GM12865 (cell line): ENCODE measurements at regions not wholly inside any gene's neighbourhood (a gene's known extent, or its start where the extent isn't known, plus 50 kb on each side); places are given as distances from the start of the nearest gene placed in this dataset.
"Not testable (repeated sequence)": the region's sequence is repeated elsewhere in the genome, so short reads cannot be mapped to it uniquely, and the experiment has no call there.

Experiments
- DNase-seq: peaks from one replicate; pipeline ENCODE4 v3.0.0; 2010; ENCODE audit warnings: low read depth
- H3K4me3 ChIP-seq: 2 replicates; pipeline ENCODE4 v1.5.1; 2011; ENCODE audit warnings: mild to moderate bottlenecking, low read depth, low read length, control low read depth
- CTCF ChIP-seq: IDR thresholded peaks from 2 replicates; pipeline ENCODE4 v1.5.1; 2011; ENCODE audit warnings: low read length, control low read depth, low read depth, inconsistent platforms; ENCODE audit not compliant: insufficient read depth; ENCODE audit errors: missing control alignments

GRCh38 chr9:91004484-91004883 is 202.9 kb downstream of the SYK start:
- DNase-seq = no peak
- no peak for TF ChIP-seq CTCF
- H3K4me3 ChIP-seq = no peak overlapping the region

GRCh38 chr9:91004992-91005391 is 203.4 kb downstream of the SYK start:
- TF ChIP-seq CTCF = no peak
- no peak for DNase-seq

DNA sequence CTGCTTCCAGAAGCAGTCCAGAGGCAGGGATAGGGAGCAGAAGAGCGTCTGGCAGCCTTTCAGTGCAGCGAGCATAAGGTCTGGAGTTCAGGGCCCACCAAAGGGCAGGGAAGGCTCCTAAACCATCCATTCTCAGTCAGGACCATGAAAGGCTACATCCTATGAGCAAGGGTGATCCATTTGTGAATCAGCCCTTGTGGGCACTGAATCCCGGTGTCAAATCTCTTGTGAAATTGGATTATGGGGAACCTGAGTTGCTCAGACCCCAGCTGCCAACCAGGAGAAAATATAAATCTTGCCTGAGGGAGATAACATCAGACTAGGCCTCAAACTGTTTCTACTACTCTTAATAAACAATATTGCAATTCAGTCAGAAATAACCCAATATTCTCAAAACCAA is 204.4 kb downstream of the SYK start:
- TF ChIP-seq CTCF = no peak
- H3K4me3 ChIP-seq = no peak overlapping the region

More at GRCh38 chr9:91004992-91005391, 203.4 kb downstream of the SYK start:
- no peak overlapping the region for H3K4me3 ChIP-seq

GRCh38 chr9:91008568-91008967 is 206.9 kb downstream of the SYK start:
- H3K4me3 ChIP-seq = no peak overlapping the region
- DNase-seq = no peak
- TF ChIP-seq CTCF = no peak

More for the DNA sequence above, 204.4 kb downstream of the SYK start:
- no peak for DNase-seq

- no peak overlapping the region for H3K4me3 ChIP-seq
- no peak for TF ChIP-seq CTCF
- no peak for DNase-seq
Observed at GRCh38 chr9:91011891-91012290, 210.3 kb downstream of the SYK start.

GRCh38 chr9:91012933-91013841 is 211.6 kb downstream of the SYK start:
- no peak for DNase-seq
- TF ChIP-seq CTCF = no peak
- H3K4me3 ChIP-seq = no peak overlapping the region

DNA sequence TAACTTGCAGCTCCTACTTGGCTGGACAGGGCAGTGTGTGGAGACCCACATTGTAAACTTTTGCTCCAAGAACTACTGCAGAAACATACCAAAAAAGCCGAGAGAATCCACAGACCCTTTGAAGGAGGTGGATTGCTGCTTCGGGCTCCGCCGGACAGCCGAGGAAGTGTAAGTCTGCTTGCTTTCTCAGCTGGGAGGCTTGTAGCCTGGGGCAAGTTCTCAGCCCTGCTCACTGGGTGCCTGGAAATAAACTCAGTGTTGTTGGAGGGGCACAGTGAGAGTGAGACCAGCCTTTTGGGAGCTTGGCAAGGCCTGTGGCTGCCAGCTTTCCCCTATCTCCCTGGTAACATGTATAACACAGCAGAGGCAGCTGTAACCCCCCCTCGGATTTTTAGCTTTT is 215.6 kb downstream of the SYK start:
- no peak for DNase-seq
- no peak overlapping the region for H3K4me3 ChIP-seq
- no peak for TF ChIP-seq CTCF

DNA sequence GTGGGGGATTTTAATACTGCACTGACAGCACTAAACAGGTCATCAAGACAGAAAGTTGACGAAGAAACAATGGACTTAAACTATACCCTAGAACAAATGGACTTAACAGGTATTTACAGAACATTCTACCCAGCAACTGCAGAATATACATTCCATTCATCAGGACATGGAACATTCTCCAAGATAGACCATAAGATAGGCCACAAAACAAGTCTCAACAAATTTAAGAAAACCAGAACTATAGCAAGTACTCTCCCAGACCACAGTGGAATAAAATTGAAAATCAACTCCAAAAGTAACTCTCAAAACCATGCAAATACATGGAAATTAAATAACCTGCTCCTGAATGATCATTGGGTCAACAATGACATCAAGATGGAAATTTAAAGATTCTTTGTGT is 218.3 kb downstream of the SYK start:
- DNase-seq, H3K4me3 ChIP-seq: not testable (repeated sequence)

DNA sequence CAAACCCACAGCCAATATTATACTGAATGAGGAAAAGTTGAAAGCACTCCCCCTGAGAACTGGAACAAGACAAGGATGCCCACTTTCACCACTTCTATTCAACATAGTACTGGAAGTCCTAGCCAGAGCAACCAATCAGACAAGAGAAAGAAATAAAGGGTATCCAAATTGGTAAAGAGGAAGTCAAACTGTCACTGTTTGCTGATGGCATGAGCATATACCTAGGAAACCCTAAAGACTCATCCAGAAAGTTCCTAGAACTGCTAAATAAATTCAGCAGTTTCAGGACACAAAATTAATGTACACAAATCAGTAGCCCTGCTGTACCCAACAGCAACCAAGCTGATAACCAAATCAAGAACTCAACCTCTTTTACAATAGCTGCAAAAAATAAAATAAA is 220.0 kb downstream of the SYK start:
- H3K4me3 ChIP-seq, DNase-seq: not testable (repeated sequence)
